Kidney (tissue), 13 donors: ENCODE measurements at regions not wholly inside any gene's neighbourhood (a gene's known extent, or its start where the extent isn't known, plus 50 kb on each side); places are given as distances from the start of the nearest gene placed in this dataset.

ENCODE experiments used
- DNase-seq, 5 donors: peaks; one replicate each; pipeline ENCODE4 v3.0.0-alpha.2; 2013 to 2020
- FAIRE-seq: peaks from 2 replicates; lab custom pipeline; 2012; peaks lifted over from hg19 to GRCh38; lab: Jason Lieb, UNC
- H3K27ac ChIP-seq, 2 donors: one replicate each; pipeline ENCODE4 v1.7.0; 2013; ENCODE audit warnings: low read depth in 2 of 2, low read length in 2 of 2, inconsistent platforms in 1 of 2
- H3K27me3 ChIP-seq: one replicate; pipeline ENCODE4 v1.7.1; 2013; ENCODE audit warnings: low read length, inconsistent platforms; ENCODE audit not compliant: control insufficient read depth, insufficient read depth
- H3K36me3 ChIP-seq, 3 donors: one replicate each; pipeline versions ENCODE4 v1.7.0 to v1.7.1; 2013; ENCODE audit warnings: low read length in 3 of 3, control low read depth in 1 of 3, inconsistent platforms in 1 of 3; ENCODE audit not compliant: insufficient read depth in 3 of 3, control insufficient read depth in 2 of 3
- H3K4me1 ChIP-seq, 3 donors: one replicate each; pipeline versions ENCODE4 v1.7.0 to v1.7.1; 2013; ENCODE audit warnings: low read length in 3 of 3, inconsistent platforms in 1 of 3, low read depth in 1 of 3; ENCODE audit not compliant: control insufficient read depth in 2 of 3, insufficient read depth in 2 of 3
- H3K4me3 ChIP-seq, 3 donors: one replicate each; pipeline versions ENCODE4 v1.7.0 to v1.8.1; 2013; ENCODE audit warnings: low read length in 3 of 3, control low read depth in 1 of 3, inconsistent platforms in 1 of 3
- H3K9ac ChIP-seq, 3 donors: one replicate each; pipeline versions ENCODE4 v1.7.0 to v1.7.1; 2013; ENCODE audit warnings: low read length in 3 of 3, control low read depth in 1 of 3, inconsistent platforms in 1 of 3
- H3K9me3 ChIP-seq, 3 donors: one replicate each; pipeline versions ENCODE4 v1.7.0 to v1.7.1; 2013; ENCODE audit warnings: low read length in 3 of 3, control low read depth in 1 of 3, inconsistent platforms in 1 of 3; ENCODE audit not compliant: control insufficient read depth in 2 of 3, insufficient read depth in 1 of 3
- intact Hi-C: fragments of 100-400 bp; cut with DNase I; formaldehyde crosslinking; loops from one replicate; pipeline ENCODE4 v1.11.1; 2022
- TF ChIP-seq, protein P1 (sequence below): IDR thresholded peaks from 3 replicates; pipeline ENCODE4 v1.5.1; 2012; ENCODE audit warnings: mild to moderate bottlenecking, moderate library complexity, borderline replicate concordance; ENCODE audit not compliant: insufficient read depth; ENCODE audit errors: extremely low read depth
- donor health status: control.
- donor health status: control.
- donor health status: control.
- donor health status: control.
- donor health status: control.
- donor health status: DM: yes; HTN: yes; CAD: no.
- donor health status: Normal renal cell carcinoma (clear cell type).

DNA sequence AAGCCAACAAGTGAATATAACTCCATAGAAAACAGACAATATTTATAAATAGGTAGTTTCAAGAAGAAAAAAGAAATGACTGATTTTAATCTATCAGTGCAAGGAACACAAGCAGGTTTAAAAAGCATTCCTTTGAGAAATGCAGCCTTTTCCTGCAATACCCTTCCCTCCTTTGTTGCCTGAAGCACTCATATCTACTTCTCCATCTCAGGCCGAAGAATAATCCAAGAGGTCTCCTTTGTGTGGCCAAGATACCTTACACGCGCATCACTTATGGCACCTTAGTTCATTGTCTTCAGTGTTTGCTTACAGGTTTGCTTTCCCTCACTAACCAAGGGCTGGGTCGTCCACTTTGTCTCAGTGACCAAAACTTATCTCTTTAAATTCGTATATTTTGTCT is 93.0 kb downstream of the MAIP1 start:
- FAIRE-seq (no peak), DNase-seq (no peak)
- no peaks in the 10 kb centered on the region for H3K9me3 ChIP-seq
- H3K27ac ChIP-seq, result no peak overlapping the region
- TF ChIP-seq, protein P1, sequence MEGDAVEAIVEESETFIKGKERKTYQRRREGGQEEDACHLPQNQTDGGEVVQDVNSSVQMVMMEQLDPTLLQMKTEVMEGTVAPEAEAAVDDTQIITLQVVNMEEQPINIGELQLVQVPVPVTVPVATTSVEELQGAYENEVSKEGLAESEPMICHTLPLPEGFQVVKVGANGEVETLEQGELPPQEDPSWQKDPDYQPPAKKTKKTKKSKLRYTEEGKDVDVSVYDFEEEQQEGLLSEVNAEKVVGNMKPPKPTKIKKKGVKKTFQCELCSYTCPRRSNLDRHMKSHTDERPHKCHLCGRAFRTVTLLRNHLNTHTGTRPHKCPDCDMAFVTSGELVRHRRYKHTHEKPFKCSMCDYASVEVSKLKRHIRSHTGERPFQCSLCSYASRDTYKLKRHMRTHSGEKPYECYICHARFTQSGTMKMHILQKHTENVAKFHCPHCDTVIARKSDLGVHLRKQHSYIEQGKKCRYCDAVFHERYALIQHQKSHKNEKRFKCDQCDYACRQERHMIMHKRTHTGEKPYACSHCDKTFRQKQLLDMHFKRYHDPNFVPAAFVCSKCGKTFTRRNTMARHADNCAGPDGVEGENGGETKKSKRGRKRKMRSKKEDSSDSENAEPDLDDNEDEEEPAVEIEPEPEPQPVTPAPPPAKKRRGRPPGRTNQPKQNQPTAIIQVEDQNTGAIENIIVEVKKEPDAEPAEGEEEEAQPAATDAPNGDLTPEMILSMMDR, result no peak
- no peak overlapping the region for H3K4me3 ChIP-seq
- no peaks in the 10 kb centered on the region for H3K36me3 ChIP-seq
- intact Hi-C loops, result no loop called here
- H3K4me1 ChIP-seq, result no peaks in the 10 kb centered on the region
- no peak overlapping the region for H3K9ac ChIP-seq
- H3K27me3 ChIP-seq, result no peaks in the 10 kb centered on the region

GRCh38 chr2:200049086-200049485 is 93.7 kb downstream of the MAIP1 start:
- no peak overlapping the region for H3K4me3 ChIP-seq
- H3K27me3 ChIP-seq, result no peaks in the 10 kb centered on the region
- H3K36me3 ChIP-seq, result no peaks in the 10 kb centered on the region
- TF ChIP-seq, protein P1, result no peak
- H3K9me3 ChIP-seq, result no peaks in the 10 kb centered on the region
- no peaks in the 10 kb centered on the region for H3K4me1 ChIP-seq
- intact Hi-C loops, result no loop called here
- H3K9ac ChIP-seq, result no peak overlapping the region
- FAIRE-seq (no peak), DNase-seq (no peak)
- H3K27ac ChIP-seq, result no peak overlapping the region

DNA sequence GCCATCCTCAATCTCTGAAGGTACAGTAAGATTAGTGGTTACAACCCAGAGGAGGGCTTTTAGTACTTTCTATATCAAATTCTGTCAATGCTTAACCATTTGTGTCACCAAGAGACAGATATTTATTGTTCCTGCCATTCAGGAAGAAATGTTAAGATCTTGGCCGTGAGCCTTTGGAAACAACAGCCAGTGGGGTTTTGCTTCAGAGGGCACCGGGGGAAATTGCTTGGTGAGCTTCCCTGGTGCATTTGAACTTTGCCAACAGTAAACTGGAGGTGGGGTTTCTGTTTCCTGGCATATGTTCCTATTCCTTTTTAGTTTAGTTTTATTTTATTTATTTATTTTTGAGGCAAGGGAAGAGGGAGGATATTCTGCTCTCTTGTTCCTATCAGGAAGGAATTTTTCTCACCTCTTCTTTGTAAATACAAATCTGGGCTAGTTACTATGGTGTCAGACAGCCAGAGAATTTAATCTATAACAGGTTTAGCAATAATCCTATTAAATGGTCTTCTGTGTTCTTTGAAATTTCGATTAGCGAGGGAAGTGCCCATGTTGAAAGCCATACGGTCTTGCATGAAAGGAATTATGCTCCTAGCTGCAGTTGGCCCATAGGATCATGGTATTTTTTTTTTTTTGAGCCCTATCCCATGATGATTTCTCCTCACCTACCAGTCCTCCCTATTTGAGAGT is 95.7 kb downstream of the MAIP1 start:
- no peak overlapping the region for H3K4me3 ChIP-seq
- no peak overlapping the region for H3K27ac ChIP-seq
- intact Hi-C loops, result no loop called here
- no peaks in the 10 kb centered on the region for H3K4me1 ChIP-seq
- TF ChIP-seq, protein P1, result no peak
- H3K9ac ChIP-seq, result no peak overlapping the region
- H3K9me3 ChIP-seq, result no peaks in the 10 kb centered on the region
- DNase-seq (peak in 2 of 5 donors; percentile 24 to 53), FAIRE-seq (peak; percentile 6)
- H3K27me3 ChIP-seq, result no peaks in the 10 kb centered on the region
- no peaks in the 10 kb centered on the region for H3K36me3 ChIP-seq

DNA sequence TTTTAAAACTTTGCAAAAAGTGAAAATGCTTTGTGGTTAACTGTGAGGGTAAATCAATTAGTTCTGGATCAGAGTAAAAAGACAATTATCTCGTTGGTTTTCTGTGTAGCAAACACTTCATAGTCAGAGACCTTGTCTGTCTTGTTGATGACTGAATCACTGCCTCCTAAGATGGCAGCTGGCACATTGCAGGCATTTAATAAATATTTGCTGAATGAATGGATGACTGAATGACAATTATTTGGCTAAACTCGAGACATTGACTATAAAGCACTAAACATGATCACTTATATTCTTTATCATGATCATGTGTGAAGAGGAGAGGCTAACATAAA is 96.2 kb downstream of the MAIP1 start:
- DNase-seq (no peak), FAIRE-seq (no peak)
- no peaks in the 10 kb centered on the region for H3K9me3 ChIP-seq
- H3K27ac ChIP-seq, result no peak overlapping the region
- no peaks in the 10 kb centered on the region for H3K4me1 ChIP-seq
- no peaks in the 10 kb centered on the region for H3K27me3 ChIP-seq
- TF ChIP-seq, protein P1, result no peak
- H3K36me3 ChIP-seq, result no peaks in the 10 kb centered on the region
- intact Hi-C loops, result no loop called here
- no peak overlapping the region for H3K4me3 ChIP-seq
- H3K9ac ChIP-seq, result no peak overlapping the region
